ENCODE measurements at regions not wholly inside any gene's neighbourhood (a gene's known extent, or its start where the extent isn't known, plus 50 kb on each side); places are given as distances from the start of the nearest gene placed in this dataset.

- no peak for DNase-seq (ENCODE audit: low read depth in 3 of 3)
Measured at GRCh38 chr12:91316161-91316906, 133.7 kb upstream of the DCN start.

- no peak for DNase-seq (ENCODE audit: low read depth in 3 of 3)
Measured at GRCh38 chr12:91311081-91311480, 128.5 kb upstream of the DCN start.

- no peak for DNase-seq (ENCODE audit: low read depth in 3 of 3)
Measured at GRCh38 chr12:91309450-91309849, 126.8 kb upstream of the DCN start.

DNA sequence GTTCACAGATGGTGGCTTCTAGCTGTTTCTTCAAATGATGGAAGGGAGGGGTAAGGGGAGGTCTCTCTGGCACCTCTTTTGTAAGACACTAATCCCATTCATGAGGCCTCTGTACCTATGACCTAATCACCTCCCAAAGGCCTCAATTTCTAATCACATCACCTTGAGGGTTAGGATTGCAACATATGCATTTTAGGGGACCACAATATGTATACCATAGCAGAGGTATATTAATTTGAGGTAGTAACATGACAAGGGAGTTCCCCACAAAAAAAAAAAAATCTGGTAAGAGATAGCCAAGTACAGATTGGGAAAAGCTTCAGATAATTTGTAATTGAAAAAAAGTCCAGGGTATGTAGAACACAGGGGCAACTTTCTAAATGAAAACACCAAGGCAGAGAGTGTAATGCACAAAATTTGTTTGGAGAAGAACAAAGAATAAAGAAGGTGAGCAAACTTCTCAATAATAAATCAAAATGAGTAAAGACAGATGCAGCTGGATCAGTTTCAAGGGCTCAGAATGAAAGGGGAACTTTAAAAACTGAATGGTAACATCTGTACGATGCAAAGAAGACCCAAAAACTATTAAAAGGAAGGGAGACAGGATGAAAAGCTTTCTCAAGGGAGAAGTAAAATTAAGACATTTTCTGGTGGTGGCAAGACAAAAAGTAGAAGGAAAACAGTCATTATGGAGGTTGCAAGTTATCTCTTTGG lies 125.5 kb upstream of the DCN start:
- DNase-seq (ENCODE audit: low read depth in 3 of 3), result no peak

DNA sequence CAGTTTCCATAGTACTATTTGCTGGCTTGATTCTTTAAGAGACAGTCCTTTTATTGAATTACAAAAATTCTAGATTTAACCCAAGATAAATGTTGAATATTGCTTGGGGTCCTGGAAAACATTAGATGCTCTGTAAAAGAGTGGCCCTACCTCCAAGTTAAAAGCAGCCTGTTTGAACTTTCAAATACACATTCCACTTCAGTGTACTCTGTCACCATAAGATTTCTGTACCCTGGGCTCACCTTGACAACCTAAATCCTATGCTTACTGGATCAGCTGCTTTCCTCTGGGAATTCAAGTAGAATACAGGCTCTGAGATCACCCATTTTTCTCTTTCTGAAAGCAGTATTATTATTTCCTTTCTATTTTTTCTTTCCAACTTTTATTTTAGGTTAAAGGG lies 107.7 kb upstream of the DCN start:
- DNase-seq (ENCODE audit: low read depth in 3 of 3), result no peak

DNA sequence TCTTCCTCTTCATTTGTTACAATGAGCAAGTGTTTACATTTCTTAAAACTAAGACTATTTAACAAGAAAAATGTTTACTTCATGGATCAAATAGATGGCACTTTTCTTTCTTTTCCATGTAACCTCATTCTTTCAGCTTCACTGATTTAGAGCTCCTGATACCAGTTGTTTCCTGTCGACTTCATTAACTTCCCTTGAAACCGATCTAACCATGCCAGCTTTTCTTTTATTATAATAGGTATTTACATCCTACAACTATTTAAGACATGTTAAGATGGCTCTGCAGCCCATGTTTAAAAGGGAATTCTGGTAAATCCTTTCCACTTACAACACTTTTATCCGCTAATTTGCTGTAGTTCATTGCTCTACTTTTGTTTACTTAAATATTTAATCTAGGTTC lies 107.3 kb upstream of the DCN start:
- DNase-seq (ENCODE audit: low read depth in 3 of 3), result no peak

- no peak for DNase-seq (ENCODE audit: low read depth in 3 of 3)
Measured at GRCh38 chr12:91289072-91289471, 106.5 kb upstream of the DCN start.

GRCh38 chr12:91287753-91288152 lies 105.1 kb upstream of the DCN start:
- DNase-seq (ENCODE audit: low read depth in 3 of 3), result no peak

GRCh38 chr12:91278126-91278525 lies 95.5 kb upstream of the DCN start:
- DNase-seq (ENCODE audit: low read depth in 3 of 3), result no peak

DNA sequence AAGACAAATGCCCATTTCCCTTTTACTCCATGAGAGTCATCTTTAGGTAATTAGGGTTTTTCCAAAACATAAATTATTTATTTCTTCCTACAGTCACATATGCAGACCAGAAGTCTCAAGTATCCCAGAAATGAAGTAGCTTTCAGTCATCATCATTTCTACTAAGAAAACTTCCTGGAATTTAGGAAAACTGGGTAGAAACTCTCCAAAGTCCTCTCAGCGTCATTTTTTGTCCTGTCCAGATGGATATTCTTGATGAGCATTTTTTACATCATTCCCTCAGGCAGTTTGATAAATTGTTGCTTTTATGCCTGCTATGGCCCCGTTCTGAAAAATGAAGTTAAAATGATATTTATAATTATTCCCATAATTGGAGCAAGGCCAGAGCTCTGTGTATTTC lies 93.9 kb upstream of the DCN start:
- no peak for DNase-seq (ENCODE audit: low read depth in 3 of 3)

- DNase-seq (ENCODE audit: low read depth in 3 of 3), result no peak
Measured at GRCh38 chr12:91275321-91275720, 92.7 kb upstream of the DCN start.

GRCh38 chr12:91274916-91275315 lies 92.3 kb upstream of the DCN start:
- no peak for DNase-seq (ENCODE audit: low read depth in 3 of 3)

DNA sequence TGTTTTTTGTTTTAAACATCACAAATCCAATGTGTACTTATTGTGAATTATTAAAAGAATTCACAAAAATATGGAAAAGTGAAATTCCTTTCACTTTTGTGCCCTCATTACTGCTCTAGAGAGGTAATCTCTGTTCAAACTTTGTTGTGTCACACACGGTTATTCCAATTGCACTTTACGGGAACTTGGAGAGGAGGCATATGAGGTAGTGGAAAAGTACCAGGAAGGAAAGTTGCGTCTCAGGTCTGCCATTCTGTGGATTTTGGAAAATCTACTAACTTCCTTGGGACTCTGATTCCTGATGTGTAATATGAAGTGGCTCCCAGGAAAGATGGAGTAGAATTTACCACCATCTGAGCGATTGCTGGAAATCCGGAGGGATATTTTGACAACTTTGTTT lies 90.9 kb upstream of the DCN start:
- DNase-seq (ENCODE audit: low read depth in 3 of 3), result no peak

DNA sequence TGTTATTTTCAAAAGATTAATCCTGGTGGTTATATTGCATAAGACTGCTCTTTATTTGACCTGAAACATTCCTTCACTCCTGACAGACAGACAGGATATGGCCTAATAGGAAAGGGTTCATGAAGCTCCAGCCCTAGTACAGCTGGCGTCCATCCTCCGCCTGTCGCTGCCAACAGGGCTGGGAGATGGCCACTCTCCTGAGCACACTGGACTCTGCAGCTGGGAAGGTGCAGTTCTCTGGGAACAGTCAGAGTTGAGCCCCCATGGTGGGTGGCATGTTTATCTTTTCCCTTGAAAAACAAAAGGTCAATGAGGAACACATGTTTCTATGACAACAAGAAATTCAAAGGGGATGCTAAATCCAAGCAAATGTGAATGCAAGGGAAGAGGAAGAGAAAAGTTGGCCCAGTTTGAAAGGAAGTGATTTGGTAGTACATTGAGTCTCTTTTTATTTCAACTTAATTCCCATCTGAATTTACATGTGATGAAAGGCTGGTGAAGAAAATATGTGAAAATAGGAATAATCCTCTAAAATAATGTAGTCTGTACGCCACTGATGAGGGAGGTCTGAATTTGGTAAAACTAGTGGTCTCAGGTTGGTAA lies 89.9 kb upstream of the DCN start:
- DNase-seq (ENCODE audit: low read depth in 3 of 3), result no peak

- no peak for DNase-seq (ENCODE audit: low read depth in 3 of 3)
Measured at GRCh38 chr12:91271185-91271584, 88.6 kb upstream of the DCN start.

DNA sequence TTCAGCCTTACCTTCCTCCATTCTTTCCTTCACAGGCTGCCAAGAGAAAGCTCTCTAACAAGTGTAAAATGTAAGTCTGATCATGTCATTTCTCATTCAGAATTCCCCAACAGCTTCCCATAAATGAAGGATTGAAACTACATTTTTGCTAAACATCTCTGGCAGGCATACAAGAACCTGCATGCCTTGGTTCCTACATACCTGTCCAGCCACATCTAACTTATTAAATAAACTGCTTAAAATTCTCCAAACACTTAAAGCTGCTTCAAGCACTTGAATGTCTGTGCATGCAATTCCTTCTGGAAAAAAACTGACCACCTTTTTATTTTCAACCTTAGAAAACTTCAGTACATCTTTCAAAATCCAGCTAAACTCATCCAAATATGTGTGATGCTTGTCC lies 84.4 kb upstream of the DCN start:
- no peak for DNase-seq (ENCODE audit: low read depth in 3 of 3)

DNA sequence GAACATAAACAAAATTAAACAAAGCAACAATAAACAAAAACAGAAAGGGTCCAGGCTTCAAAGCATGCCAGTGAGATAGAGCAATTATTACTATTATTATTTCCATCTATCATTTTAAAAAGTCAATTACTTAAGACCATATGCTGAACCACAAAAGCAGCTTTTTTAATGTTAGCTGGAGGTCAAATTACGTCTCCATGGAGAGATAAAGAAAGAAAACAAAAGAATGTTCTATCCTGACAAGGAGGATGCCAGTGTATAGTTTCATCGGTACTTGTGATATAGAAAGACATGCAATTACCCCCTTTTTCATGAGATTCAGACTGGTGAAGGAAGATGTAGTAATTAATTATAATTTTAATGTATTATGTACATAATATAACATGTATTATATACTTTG lies 81.6 kb upstream of the DCN start:
- no peak for DNase-seq (ENCODE audit: low read depth in 3 of 3)

DNA sequence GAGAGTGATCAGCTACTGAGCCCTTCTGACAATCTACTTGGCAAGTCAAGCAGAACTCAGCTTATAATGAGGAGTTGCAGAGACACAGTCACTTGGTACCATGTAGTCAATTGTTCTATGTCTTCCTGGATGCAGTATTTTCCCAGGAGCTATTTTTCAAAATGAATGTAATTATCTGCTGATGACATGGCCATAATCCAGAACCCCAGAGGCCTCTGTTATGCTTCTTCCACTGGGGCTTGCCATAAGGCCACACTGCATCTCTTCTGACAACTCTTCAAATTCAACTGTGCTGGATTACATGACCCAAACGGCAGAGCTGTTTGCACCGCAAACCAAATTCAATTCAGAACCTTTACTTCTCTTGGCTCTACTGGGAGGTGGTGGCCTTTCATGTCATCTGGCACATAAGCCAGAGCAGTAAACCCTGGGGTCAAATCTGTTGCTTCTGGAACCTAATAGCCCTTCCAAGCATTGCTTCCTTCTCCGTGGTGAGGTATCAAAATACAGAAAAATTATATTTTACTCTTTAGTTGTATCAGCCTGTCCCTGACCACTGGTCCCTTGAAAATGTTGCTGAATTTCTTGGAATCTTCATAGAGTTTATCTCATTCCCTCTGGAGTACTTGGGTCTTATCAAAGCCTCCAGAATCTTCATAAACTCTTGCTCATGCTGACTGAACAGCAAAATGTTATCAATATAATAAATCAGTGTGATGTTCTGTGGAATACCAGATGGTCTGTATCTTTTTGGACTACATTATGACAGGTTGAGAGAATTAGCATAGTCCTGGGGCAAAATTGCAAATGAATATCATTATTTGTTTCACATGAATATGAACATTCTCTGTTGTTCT lies 79.4 kb upstream of the DCN start:
- no peak for DNase-seq (ENCODE audit: low read depth in 3 of 3)

DNA sequence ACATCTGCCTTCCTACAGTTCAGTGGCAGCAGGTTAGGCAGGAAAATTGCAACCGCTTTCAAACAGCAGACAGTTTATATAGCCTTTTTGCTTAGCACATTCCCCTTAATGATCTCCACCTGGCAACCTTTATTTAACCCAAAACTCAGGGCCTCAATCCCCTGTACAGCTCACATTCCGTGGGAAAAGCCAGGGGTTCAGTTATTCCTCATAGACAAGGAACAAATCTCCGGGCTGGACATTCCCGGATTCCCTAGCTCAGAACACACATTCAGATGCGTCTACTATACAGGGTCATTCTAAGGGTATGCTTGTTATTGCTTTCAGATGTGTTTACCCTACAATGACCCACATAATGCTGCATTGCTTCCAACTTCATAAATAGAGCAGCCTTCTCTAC lies 73.8 kb upstream of the DCN start:
- no peak for DNase-seq (ENCODE audit: low read depth in 3 of 3)

GRCh38 chr12:91252341-91252740 lies 69.7 kb upstream of the DCN start:
- DNase-seq (ENCODE audit: low read depth in 3 of 3), result no peak

DNA sequence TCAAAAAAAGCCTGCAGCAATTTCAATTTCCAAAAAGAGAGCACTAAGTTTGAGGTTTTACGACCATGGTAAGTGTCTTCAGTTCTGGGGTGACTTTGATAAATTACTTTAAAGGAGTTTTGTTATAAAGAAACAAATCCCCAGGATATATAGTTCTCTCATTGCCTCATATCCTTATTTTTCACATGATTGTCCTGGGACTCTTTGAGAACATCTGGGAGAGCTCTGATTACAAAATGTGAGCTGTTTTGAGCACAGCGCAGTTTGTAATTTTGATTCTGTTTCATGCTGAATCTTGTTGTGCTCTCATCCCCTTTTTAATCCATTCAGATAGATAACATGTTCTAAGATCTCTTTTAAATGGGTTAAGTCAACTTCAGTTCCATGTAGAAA lies 67.7 kb upstream of the DCN start:
- no peak for DNase-seq (ENCODE audit: low read depth in 3 of 3)

GRCh38 chr12:91249518-91250272 lies 67.1 kb upstream of the DCN start:
- no peak for DNase-seq (ENCODE audit: low read depth in 3 of 3)
